ENCODE measurements at regions not wholly inside any gene's neighbourhood (a gene's known extent, or its start where the extent isn't known, plus 50 kb on each side); places are given as distances from the start of the nearest gene placed in this dataset.
"Not testable (repeated sequence)": the region's sequence is repeated elsewhere in the genome, so short reads cannot be mapped to it uniquely, and the experiment has no call there.

DNA sequence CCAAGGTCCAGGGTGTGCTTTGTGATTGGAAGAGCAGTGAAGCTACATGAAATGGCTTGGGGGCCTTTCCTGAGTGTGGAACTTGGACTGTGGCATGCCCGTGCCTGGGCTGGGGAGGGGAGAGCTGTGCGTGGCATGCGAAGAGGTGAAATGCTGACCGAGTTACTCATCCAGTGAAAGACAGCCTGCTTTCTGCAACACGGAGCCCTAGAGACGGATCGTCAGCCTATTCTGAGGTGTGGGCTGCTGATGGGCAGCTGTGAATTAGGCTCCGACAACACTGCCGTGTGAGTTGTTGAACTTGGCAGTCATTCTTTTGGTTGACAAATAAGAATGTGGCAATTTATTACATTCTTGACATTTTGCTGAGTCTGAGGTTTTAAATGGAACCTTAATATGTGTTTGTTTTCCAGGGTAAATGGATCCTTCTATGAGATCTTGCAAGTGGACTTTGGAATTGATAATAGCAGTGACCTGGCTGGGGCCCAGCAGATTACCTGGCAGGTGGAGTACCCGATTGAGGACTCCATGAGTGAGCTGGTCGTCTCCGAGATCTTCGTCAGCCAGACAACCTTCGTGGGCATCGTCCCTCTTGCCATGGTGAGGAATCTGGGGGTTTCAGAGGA, 453.9 kb downstream of the AACS start:
- no peaks in the 10 kb centered on the region for H3K36me3 ChIP-seq
- no peak for DNase-seq (ENCODE audit: low read depth in 1 of 2, low spot score in 2 of 2)
- H3K27ac ChIP-seq = no peak overlapping the region
- H3K4me3 ChIP-seq = no peak overlapping the region
- no peaks in the 10 kb centered on the region for H3K4me1 ChIP-seq (replicated peaks)
- H3K9me3 ChIP-seq (replicated peaks) = 0 out of 2 replicates have a peak, but pooled peaks cover 6% of the 10 kb centered on the region
- H3K27me3 ChIP-seq (replicated peaks) = no peaks in the 10 kb centered on the region

DNA sequence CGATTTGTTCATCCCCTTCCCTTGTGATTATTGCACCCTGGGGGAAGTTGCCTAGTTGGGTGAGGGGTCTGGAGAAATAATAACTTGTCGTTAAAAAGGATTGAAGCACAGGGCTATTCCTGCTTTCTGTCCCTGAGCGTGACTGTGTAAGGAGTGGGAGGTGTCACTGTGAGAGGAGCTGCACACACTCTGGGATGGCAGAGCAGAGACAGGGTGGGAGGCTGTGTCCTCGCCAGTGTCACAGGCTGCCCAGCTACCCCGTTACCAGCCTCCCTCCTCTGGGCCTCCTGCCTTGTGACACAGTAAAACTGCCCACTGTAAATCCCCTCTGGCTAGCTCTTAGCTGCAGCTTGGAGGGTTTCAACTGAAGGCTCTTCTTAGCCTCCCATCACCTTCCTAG, 460.6 kb downstream of the AACS start:
- 0 out of 2 replicates have a peak, but pooled peaks cover 3% of the 10 kb centered on the region for H3K9me3 ChIP-seq (replicated peaks)
- no peak overlapping the region for H3K4me3 ChIP-seq
- no peaks in the 10 kb centered on the region for H3K4me1 ChIP-seq (replicated peaks)
- H3K27me3 ChIP-seq (replicated peaks) = no peaks in the 10 kb centered on the region
- DNase-seq (ENCODE audit: low read depth in 1 of 2, low spot score in 2 of 2) = no peak
- no peak overlapping the region for H3K27ac ChIP-seq
- no peaks in the 10 kb centered on the region for H3K36me3 ChIP-seq

DNA sequence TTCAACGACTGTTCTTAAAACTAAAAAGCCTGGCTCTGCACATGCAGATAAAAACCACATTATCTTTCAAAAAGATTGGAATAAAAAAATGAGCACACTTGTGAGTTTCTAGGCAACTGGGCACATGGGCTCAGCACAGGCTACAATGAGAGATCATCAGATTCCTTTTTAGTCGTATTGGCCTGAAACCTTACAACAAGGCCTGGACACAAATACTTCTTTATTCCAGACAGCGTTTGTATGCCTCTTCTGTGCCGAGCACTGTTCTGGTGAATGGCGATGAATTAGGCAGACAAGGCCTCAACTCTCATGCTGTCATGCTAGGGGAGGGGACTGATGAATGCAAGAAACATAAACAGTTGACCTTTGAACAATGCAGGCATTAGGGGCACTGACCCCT, 463.0 kb downstream of the AACS start:
- DNase-seq (ENCODE audit: low read depth in 1 of 2, low spot score in 2 of 2) = no peak
- Histone ChIP-seq H3K36me3 (no peaks in the 10 kb centered on the region), H3K27me3 (replicated peaks) (no peaks in the 10 kb centered on the region; the same call in 1 of the 2 replicates), H3K9me3 (replicated peaks) (no peaks in the 10 kb centered on the region), H3K4me1 (replicated peaks) (no peaks in the 10 kb centered on the region), H3K4me3 (no peak overlapping the region), H3K27ac (no peak overlapping the region)

DNA sequence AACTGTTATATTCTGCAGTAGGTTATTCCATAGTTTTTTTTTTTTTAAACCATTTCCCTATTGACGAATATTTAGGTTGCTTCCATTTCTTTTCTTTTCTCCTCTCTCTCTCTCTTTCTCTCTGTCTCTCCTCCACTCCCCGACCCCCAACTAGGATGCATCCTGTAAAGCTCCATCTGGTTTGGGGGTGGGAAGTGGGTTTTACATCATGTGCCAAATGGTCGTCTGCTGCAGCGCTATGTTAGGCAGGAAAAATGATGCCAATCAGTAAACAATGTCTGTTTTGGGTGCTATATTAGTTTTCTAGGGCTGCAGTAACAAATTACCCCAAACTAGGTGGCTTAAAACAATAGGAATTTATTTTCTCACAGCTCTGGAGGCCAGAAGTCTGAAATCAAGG, 465.0 kb downstream of the AACS start:
- H3K27ac ChIP-seq = no peak overlapping the region
- no peaks in the 10 kb centered on the region; the same call in 1 of the 2 replicates for H3K27me3 ChIP-seq (replicated peaks)
- no peaks in the 10 kb centered on the region for H3K9me3 ChIP-seq (replicated peaks)
- H3K4me1 ChIP-seq (replicated peaks) = no peaks in the 10 kb centered on the region
- DNase-seq (ENCODE audit: low read depth in 1 of 2, low spot score in 2 of 2) = no peak
- H3K36me3 ChIP-seq = no peaks in the 10 kb centered on the region
- H3K4me3 ChIP-seq = no peak overlapping the region

DNA sequence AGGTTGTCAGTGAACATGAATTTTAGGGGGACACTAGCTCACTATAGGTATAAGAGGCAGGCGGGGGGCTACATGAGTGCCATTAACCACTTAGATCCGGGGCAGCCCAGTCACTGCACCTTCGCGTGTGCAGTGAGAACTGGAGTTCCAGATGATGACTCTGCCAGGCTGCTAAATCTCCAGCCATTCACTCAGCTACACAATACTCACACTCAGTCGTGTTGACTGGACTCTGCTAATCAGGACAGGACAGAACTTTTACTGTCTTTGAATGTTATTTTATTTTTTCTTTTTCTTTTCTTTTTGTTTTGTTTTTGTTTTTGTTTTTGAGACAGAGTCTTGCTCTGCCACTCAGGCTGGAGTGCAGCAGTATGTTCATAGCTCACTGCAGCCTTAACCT, 465.6 kb downstream of the AACS start:
- Histone ChIP-seq H3K4me3 (no peak overlapping the region), H3K27me3 (replicated peaks) (no peaks in the 10 kb centered on the region; the same call in 1 of the 2 replicates), H3K36me3 (no peaks in the 10 kb centered on the region), H3K27ac (no peak overlapping the region), H3K9me3 (replicated peaks) (no peaks in the 10 kb centered on the region), H3K4me1 (replicated peaks) (no peaks in the 10 kb centered on the region)
- DNase-seq (ENCODE audit: low read depth in 1 of 2, low spot score in 2 of 2) = no peak

DNA sequence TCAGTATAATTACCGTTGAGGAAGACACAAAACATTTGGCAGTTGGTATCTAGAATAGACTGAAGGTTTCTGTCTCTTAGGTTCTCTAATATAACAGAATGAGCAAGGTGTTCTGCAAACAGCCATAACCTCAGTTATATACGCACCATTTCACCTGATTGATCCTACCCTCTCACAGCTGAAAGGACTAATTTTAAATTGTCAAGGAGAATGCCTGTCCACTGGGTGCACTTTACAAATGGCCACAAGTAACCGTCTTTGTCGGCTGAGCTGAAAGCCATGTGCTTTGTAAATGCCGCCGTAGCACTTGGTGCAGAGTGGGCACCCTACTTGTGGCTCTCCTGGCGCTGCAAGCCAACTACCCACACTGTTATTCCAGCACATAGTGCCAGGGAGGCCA, 466.3 kb downstream of the AACS start:
- no peak for DNase-seq (ENCODE audit: low read depth in 1 of 2, low spot score in 2 of 2)
- Histone ChIP-seq H3K4me3 (no peak overlapping the region), H3K4me1 (replicated peaks) (no peaks in the 10 kb centered on the region)

DNA sequence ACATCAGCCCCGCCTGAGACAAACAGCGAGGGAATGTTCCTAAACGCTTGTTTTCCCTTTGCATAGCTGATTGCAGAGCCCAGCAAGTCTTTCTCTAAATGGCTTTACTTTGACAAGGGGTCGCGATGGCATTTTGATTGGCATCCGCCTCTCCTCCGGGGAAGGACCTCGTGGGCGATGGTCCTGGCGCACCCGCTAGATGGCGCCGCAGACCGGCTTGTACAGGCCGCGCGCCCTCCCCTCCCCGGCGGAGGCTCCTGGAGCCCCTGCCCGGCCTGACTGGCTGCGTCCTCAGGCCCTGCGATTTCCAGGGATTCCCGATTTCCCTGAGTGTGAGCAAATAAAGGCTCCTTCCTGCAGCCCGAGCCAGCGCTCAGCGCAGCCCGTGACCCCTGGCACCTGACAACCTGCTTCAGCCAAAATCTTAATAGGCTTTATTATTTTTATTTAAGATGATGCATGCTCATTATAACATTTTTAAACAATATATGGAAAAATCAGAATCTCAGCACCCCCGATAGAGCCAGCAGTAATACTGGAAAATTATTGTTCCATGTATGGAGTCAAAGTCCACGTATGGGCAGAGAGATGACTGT, 468.3 kb downstream of the AACS start:
- Histone ChIP-seq H3K27me3 (replicated peaks) (no peaks in the 10 kb centered on the region; the same call in 1 of the 2 replicates), H3K4me3 (no peak overlapping the region), H3K9me3 (replicated peaks) (no peaks in the 10 kb centered on the region), H3K27ac (no peak overlapping the region), H3K36me3 (no peaks in the 10 kb centered on the region), H3K4me1 (replicated peaks) (no peaks in the 10 kb centered on the region)
- DNase-seq (ENCODE audit: low read depth in 1 of 2, low spot score in 2 of 2) = peak in 1 of 2 experiments; percentile 6

More for the DNA sequence above, 466.3 kb downstream of the AACS start:
- H3K27ac ChIP-seq = no peak overlapping the region
- H3K27me3 ChIP-seq (replicated peaks) = no peaks in the 10 kb centered on the region; the same call in 1 of the 2 replicates
- no peaks in the 10 kb centered on the region for H3K9me3 ChIP-seq (replicated peaks)
- H3K36me3 ChIP-seq = no peaks in the 10 kb centered on the region

DNA sequence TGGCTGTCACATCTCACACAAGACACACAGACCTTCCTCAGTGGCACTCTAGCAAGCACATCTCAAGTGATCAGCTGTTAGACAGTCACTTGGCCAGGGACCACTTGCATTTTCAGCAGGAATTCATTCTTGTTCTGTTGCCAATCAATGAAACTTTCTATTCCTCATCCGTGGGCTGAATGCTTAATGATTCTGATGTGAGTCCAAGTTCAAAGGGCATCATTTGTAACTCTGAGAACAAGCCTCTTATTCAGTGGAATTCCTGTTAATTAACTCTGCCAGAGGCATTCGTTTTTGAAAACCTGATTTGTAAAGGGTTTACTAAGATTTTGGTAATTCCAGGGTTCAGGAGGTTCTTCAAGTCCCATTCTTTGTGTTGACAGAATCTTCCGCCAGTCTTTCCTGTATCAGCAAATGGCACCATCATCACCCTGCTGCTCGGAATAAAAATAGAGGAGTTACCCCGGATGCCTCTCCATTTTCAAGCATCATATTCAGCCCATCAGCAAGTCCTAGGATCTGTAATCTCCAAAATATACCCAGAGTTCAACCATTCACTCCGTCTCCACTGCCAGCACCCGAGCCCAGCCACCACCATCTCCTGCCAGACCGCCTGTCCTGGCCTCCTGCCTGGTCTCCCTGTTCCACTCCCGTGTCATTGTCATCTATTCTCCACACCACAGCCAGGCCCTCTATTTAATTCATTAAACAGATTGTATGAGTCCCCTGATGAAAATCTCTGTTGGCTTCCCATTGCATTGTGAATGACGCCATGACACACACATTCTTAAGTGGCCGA, 473.4 kb downstream of the AACS start:
- H3K36me3 ChIP-seq = no peaks in the 10 kb centered on the region
- no peak for DNase-seq (ENCODE audit: low read depth in 1 of 2, low spot score in 2 of 2)
- no peaks in the 10 kb centered on the region for H3K27me3 ChIP-seq (replicated peaks)
- H3K4me1 ChIP-seq (replicated peaks) = no peaks in the 10 kb centered on the region
- no peak overlapping the region for H3K27ac ChIP-seq
- no peak overlapping the region for H3K4me3 ChIP-seq
- H3K9me3 ChIP-seq (replicated peaks) = no peaks in the 10 kb centered on the region

DNA sequence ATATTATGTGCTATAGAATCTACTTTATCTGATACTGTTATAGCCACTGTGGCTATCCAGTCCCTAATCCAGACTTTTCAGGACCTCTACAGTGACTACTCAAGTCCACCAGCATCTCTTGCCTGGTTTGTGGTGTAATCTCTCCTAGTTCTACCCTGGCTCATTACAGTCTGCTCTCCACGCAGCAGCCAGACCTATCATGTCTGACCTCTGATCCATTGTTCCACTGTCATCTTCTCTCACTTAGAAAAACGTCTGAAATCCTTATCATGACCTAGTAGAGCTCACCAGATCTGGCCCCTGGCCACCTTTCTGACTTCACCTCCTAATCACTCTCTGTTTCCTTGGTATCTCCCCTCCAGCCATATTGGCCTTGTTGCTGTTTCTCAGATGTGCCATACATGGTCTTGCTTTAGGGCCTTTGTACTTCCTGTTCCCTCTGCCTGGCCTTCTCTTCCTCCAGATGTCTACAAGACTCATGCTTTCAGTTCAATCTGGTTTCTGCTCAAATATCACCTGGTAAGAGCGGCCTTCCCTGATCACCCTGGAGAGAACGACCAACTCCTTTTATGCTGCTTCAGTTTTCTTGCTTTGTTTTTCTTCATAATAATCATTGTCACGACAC, 475.5 kb downstream of the AACS start:
- Histone ChIP-seq H3K27ac (no peak overlapping the region), H3K36me3 (no peaks in the 10 kb centered on the region), H3K4me3 (no peak overlapping the region), H3K4me1 (replicated peaks) (no peaks in the 10 kb centered on the region), H3K27me3 (replicated peaks) (no peaks in the 10 kb centered on the region), H3K9me3 (replicated peaks) (no peaks in the 10 kb centered on the region)
- DNase-seq (ENCODE audit: low read depth in 1 of 2, low spot score in 2 of 2) = no peak

DNA sequence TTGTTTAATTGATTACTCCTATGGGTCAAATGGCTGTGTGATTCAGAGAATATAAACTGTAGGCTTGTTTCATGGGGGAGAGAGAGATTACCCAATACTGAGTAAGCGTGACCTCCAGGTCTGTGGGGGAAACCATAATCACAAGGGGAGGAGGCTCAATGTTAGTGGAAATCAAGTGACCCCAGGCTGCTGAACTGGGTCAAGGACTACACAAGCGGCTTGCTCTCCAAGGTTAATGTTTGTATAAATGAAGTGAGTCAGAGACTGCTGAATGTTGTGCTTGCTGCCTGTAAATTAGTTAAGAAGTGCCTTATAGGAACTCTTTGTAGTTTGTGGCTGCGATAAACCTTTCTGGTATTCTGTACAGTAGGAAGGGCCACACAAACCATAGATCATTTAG, 479.7 kb downstream of the AACS start:
- Histone ChIP-seq H3K27me3 (replicated peaks) (no peaks in the 10 kb centered on the region), H3K4me1 (replicated peaks) (no peaks in the 10 kb centered on the region), H3K4me3 (no peak overlapping the region), H3K27ac (no peak overlapping the region), H3K36me3 (no peaks in the 10 kb centered on the region), H3K9me3 (replicated peaks) (no peaks in the 10 kb centered on the region)
- no peak for DNase-seq (ENCODE audit: low read depth in 1 of 2, low spot score in 2 of 2)

DNA sequence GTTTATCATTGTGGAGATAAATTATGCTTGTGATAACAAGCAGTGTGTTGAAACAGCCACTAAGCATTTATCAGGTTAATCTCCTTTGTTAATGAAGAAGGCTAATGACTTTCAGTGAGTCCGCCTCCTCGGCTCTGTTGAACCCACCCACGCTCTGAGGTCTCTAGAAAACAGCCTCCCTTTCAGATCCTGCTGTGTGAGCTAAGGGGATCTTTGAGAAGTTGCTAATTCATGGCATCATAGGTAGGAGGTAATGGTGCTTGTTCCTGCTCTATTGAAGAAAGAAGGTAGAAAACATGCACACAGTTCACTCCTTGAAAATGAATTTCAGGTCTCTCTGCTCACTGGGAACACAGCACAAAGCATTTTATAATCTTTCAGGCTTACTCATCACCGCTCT, 483.9 kb downstream of the AACS start:
- DNase-seq (ENCODE audit: low read depth in 1 of 2, low spot score in 2 of 2) = no peak
- Histone ChIP-seq H3K27ac (no peak overlapping the region), H3K9me3 (replicated peaks) (no peaks in the 10 kb centered on the region), H3K4me1 (replicated peaks) (no peaks in the 10 kb centered on the region), H3K4me3 (no peak overlapping the region), H3K27me3 (replicated peaks) (no peaks in the 10 kb centered on the region), H3K36me3 (no peaks in the 10 kb centered on the region)

DNA sequence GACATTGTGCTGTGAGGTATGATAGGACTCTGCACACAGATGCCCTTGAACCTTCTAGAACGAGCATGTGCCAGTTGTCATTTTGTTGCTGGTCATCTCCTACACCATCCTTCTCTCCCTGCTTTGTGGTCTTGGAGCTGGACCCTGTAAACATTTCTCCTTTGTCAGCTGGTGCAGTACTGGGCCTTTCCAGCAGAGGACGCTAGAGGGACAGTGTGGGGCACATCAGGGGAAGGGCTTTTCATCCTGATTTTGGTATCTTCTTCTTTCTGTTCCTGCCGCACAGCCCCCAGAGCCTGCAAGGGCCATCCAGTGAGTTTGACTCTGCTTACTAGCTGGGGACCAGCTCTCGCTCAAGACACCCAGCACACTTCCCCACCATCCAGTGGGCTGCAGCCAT, 484.6 kb downstream of the AACS start:
- Histone ChIP-seq H3K4me1 (replicated peaks) (no peaks in the 10 kb centered on the region), H3K27ac (no peak overlapping the region), H3K4me3 (no peak overlapping the region), H3K36me3 (no peaks in the 10 kb centered on the region), H3K27me3 (replicated peaks) (no peaks in the 10 kb centered on the region), H3K9me3 (replicated peaks) (no peaks in the 10 kb centered on the region)
- DNase-seq (ENCODE audit: low read depth in 1 of 2, low spot score in 2 of 2) = no peak

DNA sequence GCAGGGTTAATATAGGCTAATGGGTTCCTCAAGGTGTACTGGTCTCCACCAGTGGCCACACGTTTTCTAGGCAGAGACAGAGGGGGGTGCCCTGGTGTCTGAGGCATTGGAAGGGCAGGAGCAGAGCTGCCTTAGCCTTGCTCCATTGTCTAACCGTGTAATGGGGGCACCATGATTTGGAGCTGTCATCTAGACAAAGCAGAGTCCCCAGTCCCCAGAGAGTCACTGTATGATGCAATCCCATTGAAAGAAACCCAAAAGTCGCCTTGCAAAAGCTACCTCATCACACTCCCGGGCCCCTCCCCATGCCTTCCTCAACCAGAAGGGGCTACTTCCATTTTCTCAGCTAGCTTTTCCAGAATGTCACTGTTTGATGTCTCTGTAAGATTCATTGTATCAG, 487.1 kb downstream of the AACS start:
- H3K4me3 ChIP-seq = no peak overlapping the region

DNA sequence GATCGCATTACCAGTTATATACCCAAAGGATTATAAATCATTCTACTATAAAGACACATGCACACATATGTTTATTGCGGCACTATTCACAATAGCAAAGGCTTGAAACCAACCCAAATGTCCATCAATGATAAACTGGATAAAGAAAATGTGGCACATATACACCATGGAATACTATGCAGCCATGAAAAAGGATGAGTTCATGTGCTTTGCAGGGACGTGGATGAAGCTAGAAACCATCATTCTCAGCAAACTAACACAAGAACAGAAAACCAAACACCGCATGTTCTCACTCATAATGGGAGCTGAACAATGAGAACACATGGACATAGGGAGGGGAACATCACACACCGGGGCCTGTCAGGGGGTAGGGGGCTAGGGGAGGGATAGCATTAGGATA, 495.8 kb downstream of the AACS start:
- not testable (repeated sequence) for H3K4me3 ChIP-seq; H3K27ac ChIP-seq; H3K27me3 ChIP-seq (replicated peaks); DNase-seq (ENCODE audit: low read depth in 1 of 2, low spot score in 2 of 2); H3K4me1 ChIP-seq (replicated peaks); H3K9me3 ChIP-seq (replicated peaks); H3K36me3 ChIP-seq

More for the DNA sequence above, 487.1 kb downstream of the AACS start:
- Histone ChIP-seq H3K27me3 (replicated peaks) (no peaks in the 10 kb centered on the region), H3K4me1 (replicated peaks) (no peaks in the 10 kb centered on the region), H3K9me3 (replicated peaks) (no peaks in the 10 kb centered on the region), H3K27ac (no peak overlapping the region), H3K36me3 (no peaks in the 10 kb centered on the region)
- no peak for DNase-seq (ENCODE audit: low read depth in 1 of 2, low spot score in 2 of 2)
